PC-3 (cell line): ENCODE measurements at regions not wholly inside any gene's neighbourhood (a gene's known extent, or its start where the extent isn't known, plus 50 kb on each side); places are given as distances from the start of the nearest gene placed in this dataset.

Experiments used
- ATAC-seq: fragments of 200-7000 bp; cut with Tn5 transposase; 2 replicates; pipeline ENCODE4 v1.9.1; 2020; ENCODE audit warnings: mild to moderate bottlenecking, moderate library complexity
- BruUV-seq: library from RNA; stranded (reverse); fragments of 400-500 nt; replicated peaks from 2 replicates; lab custom pipeline; 2021; lab: Mats Ljungman, UMichigan
- CTCF ChIA-PET: fragments of 300-600 bp; sonication (Branson Sonifier 250); formaldehyde crosslinking; loops from one replicate; lab custom pipeline; 2022; ENCODE audit warnings: antibody characterized with exemption; lab: Charles Lee
- POLR2A ChIA-PET: fragments of 300-600 bp; sonication (Branson Sonifier 250); formaldehyde crosslinking; loops from one replicate; lab custom pipeline; 2022; ENCODE audit warnings: antibody characterized with exemption; ENCODE audit not compliant: unreplicated experiment; lab: Charles Lee
- DNase-seq: peaks from one replicate; pipeline ENCODE4 v3.0.0-alpha.2; 2015
- H2AFZ ChIP-seq: fragments of 300-600 bp; sonication (generic); 2 replicates; pipeline ENCODE4 v1.6.0; 2016; ENCODE audit warnings: antibody characterized with exemption, low read length
- H3F3A ChIP-seq: fragments of 300-600 bp; sonication (generic); one replicate; pipeline ENCODE4 v1.6.0; 2017; ENCODE audit warnings: antibody characterized with exemption, low read length, control low read depth, mild to moderate bottlenecking; ENCODE audit not compliant: unreplicated experiment
- H3K27ac ChIP-seq: fragments of 300-600 bp; sonication (generic); 2 replicates; pipeline ENCODE4 v1.5.1; 2016; ENCODE audit warnings: mild to moderate bottlenecking, low read length
- H3K27me3 ChIP-seq: fragments of 300-600 bp; sonication (generic); 2 replicates; pipeline ENCODE4 v1.6.1; 2016; ENCODE audit warnings: low read length, mixed read lengths
- H3K36me3 ChIP-seq: fragments of 300-600 bp; sonication (generic); 2 replicates; pipeline ENCODE4 v1.6.1; 2016; ENCODE audit warnings: low read depth, mixed run types, low read length, mixed read lengths
- H3K4me1 ChIP-seq: fragments of 300-600 bp; sonication (generic); 2 replicates; pipeline ENCODE4 v1.5.1; 2016; ENCODE audit warnings: low read length; ENCODE audit not compliant: insufficient read depth
- H3K4me2 ChIP-seq: fragments of 300-600 bp; sonication (generic); 2 replicates; pipeline ENCODE4 v1.6.0; 2016; ENCODE audit warnings: low read length
- H3K4me3 ChIP-seq: fragments of 300-600 bp; sonication (generic); 2 replicates; pipeline ENCODE4 v1.5.1; 2016; ENCODE audit warnings: mild to moderate bottlenecking, low read length, mixed read lengths
- H3K79me2 ChIP-seq: fragments of 300-600 bp; sonication (generic); 2 replicates; pipeline ENCODE4 v1.6.1; 2017; ENCODE audit warnings: low read length, mixed read lengths
- H3K9ac ChIP-seq: fragments of 300-600 bp; sonication (generic); 2 replicates; pipeline ENCODE4 v1.6.0; 2016; ENCODE audit warnings: mild to moderate bottlenecking, low read length
- H3K9me2 ChIP-seq: fragments of 300-600 bp; sonication (generic); replicated peaks from 2 replicates; pipeline ENCODE4 v1.6.1; 2016; ENCODE audit warnings: mixed run types, low read length, mixed read lengths
- H3K9me3 ChIP-seq: fragments of 300-600 bp; sonication (generic); 2 replicates; pipeline ENCODE4 v1.6.1; 2016; ENCODE audit warnings: low read length, mixed read lengths
- H4K20me1 ChIP-seq: fragments of 300-600 bp; sonication (generic); 2 replicates; pipeline ENCODE4 v1.6.1; 2016; ENCODE audit warnings: low read length, mixed read lengths
- CTCF ChIP-seq: fragments of 300-600 bp; sonication (generic); conservative IDR thresholded peaks from 2 replicates; pipeline ENCODE4 v1.5.1; 2017; ENCODE audit warnings: antibody characterized with exemption, low read depth, mild to moderate bottlenecking, low read length
- EZH2 ChIP-seq: fragments of 300-600 bp; sonication (generic); IDR thresholded peaks from one replicate; pipeline ENCODE4 v1.6.1; 2017; ENCODE audit warnings: antibody characterized with exemption, mild to moderate bottlenecking, low read length; ENCODE audit not compliant: unreplicated experiment
- EZH2phosphoT487 ChIP-seq: fragments of 300-600 bp; sonication (generic); IDR thresholded peaks from 2 replicates; pipeline ENCODE4 v1.6.1; 2018; ENCODE audit warnings: mild to moderate bottlenecking, antibody characterized with exemption, low read length, borderline replicate concordance
- intact Hi-C: fragments of 100-400 bp; cut with micrococcal nuclease; formaldehyde crosslinking; loops from 2 replicates; pipeline ENCODE4 v1.9.0; 2023

- H3K4me1 ChIP-seq: no peaks in the 10 kb centered on the region
- H3K9ac ChIP-seq: no peak overlapping the region
- no peaks in the 10 kb centered on the region for H3F3A ChIP-seq
- no peak overlapping the region for H3K27ac ChIP-seq
- ChIA-PET CTCF (no interaction called here), POLR2A (no interaction called here)
- no peak for ATAC-seq
- H4K20me1 ChIP-seq: no peaks in the 10 kb centered on the region
- DNase-seq: no peak
- no peak overlapping the region for H2AFZ ChIP-seq
- no peak overlapping the region for H3K4me3 ChIP-seq
- H3K4me2 ChIP-seq: no peak overlapping the region
- no TSS peak for BruUV-seq
- TF ChIP-seq EZH2: no peak
- TF ChIP-seq CTCF: no peak
- no peak for TF ChIP-seq EZH2phosphoT487
- intact Hi-C loops: no loop called here
- H3K9me2 ChIP-seq: no peaks in the 10 kb centered on the region
- no peaks in the 10 kb centered on the region for H3K27me3 ChIP-seq
- no peaks in the 10 kb centered on the region for H3K79me2 ChIP-seq
- no peaks in the 10 kb centered on the region for H3K36me3 ChIP-seq
- no peaks in the 10 kb centered on the region for H3K9me3 ChIP-seq
These were observed 129.8 kb downstream of the UGT8 start for GRCh38 chr4:114728426-114728825.

GRCh38 chr4:114729068-114729738, 130.6 kb downstream of the UGT8 start:
- no peaks in the 10 kb centered on the region for H3K9me3 ChIP-seq
- BruUV-seq: no TSS peak
- DNase-seq (no peak), ATAC-seq (no peak)
- TF ChIP-seq CTCF (no peak), EZH2 (no peak), EZH2phosphoT487 (no peak)
- ChIA-PET POLR2A (no interaction called here), CTCF (no interaction called here)
- H3K4me1 ChIP-seq: no peaks in the 10 kb centered on the region
- H3K4me2 ChIP-seq: no peak overlapping the region
- H3K79me2 ChIP-seq: no peaks in the 10 kb centered on the region
- no peak overlapping the region for H3K27ac ChIP-seq
- intact Hi-C loops: no loop called here
- no peaks in the 10 kb centered on the region for H3K9me2 ChIP-seq
- H3K36me3 ChIP-seq: no peaks in the 10 kb centered on the region
- no peaks in the 10 kb centered on the region for H3F3A ChIP-seq
- H2AFZ ChIP-seq: no peak overlapping the region
- no peak overlapping the region for H3K9ac ChIP-seq
- H3K27me3 ChIP-seq: no peaks in the 10 kb centered on the region
- no peaks in the 10 kb centered on the region for H4K20me1 ChIP-seq
- no peak overlapping the region for H3K4me3 ChIP-seq

- no peak overlapping the region for H3K9ac ChIP-seq
- intact Hi-C loops: no loop called here
- H3K36me3 ChIP-seq: no peaks in the 10 kb centered on the region
- no peaks in the 10 kb centered on the region for H3K79me2 ChIP-seq
- H3F3A ChIP-seq: no peaks in the 10 kb centered on the region
- H3K4me3 ChIP-seq: no peak overlapping the region
- no peaks in the 10 kb centered on the region for H3K9me3 ChIP-seq
- no peaks in the 10 kb centered on the region for H3K27me3 ChIP-seq
- no peak overlapping the region for H3K4me2 ChIP-seq
- no peak for DNase-seq
- H2AFZ ChIP-seq: no peak overlapping the region
- no peaks in the 10 kb centered on the region for H3K9me2 ChIP-seq
- no TSS peak for BruUV-seq
- H3K4me1 ChIP-seq: no peaks in the 10 kb centered on the region
- no peak for TF ChIP-seq EZH2phosphoT487
- H3K27ac ChIP-seq: no peak overlapping the region
- POLR2A ChIA-PET: no interaction called here
- no peak for ATAC-seq
- CTCF ChIA-PET: no interaction called here
- H4K20me1 ChIP-seq: no peaks in the 10 kb centered on the region
These were observed 136.0 kb downstream of the UGT8 start for GRCh38 chr4:114734594-114734993.
